HG02642 (cell line): ENCODE measurements at regions not wholly inside any gene's neighbourhood (a gene's known extent, or its start where the extent isn't known, plus 50 kb on each side); places are given as distances from the start of the nearest gene placed in this dataset.
A peak's percentile ranks its signal among the peaks of the same experiment; 100 is the strongest.
"Not testable (repeated sequence)": the region's sequence is repeated elsewhere in the genome, so short reads cannot be mapped to it uniquely, and the experiment has no call there.

Source experiments
- ATAC-seq: cut with Tn5 transposase; IDR thresholded peaks from one replicate; pipeline ENCODE4 v1.9.1; 2021; ENCODE audit warnings: mild to moderate bottlenecking; ENCODE audit not compliant: unreplicated experiment, poor library complexity

DNA sequence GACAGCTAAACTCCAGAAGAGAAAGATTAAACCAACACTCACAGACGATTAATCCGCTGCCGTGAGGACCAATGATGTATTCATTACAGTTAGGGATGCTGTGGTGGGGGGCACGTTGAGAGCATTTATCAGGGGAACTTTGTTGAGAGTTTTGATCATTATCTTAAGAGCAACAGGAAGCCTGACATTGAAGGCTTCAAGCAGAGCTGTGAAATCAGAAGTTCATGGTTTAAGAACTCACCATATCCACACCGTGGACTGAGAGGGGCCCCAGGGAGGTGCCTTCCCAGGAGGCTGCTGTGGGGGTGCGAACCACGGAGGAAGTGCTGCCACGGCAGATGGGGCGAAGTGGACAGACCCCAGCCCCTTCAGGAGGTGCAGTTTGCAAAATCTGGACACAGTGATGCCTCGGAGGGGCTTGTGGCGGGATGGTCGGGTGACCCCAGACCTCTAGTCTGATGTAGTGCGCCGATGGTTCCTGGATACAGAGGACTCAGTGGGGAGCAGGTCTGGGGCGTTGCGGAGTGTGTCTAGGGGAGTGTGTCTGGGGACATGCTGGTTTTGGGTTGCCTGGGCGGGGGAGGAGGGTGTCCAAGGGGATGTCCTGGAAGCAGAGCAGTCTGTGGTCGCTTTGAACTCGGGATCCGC is 73.0 kb downstream of the DIO3 start:
- ATAC-seq: no peak

DNA sequence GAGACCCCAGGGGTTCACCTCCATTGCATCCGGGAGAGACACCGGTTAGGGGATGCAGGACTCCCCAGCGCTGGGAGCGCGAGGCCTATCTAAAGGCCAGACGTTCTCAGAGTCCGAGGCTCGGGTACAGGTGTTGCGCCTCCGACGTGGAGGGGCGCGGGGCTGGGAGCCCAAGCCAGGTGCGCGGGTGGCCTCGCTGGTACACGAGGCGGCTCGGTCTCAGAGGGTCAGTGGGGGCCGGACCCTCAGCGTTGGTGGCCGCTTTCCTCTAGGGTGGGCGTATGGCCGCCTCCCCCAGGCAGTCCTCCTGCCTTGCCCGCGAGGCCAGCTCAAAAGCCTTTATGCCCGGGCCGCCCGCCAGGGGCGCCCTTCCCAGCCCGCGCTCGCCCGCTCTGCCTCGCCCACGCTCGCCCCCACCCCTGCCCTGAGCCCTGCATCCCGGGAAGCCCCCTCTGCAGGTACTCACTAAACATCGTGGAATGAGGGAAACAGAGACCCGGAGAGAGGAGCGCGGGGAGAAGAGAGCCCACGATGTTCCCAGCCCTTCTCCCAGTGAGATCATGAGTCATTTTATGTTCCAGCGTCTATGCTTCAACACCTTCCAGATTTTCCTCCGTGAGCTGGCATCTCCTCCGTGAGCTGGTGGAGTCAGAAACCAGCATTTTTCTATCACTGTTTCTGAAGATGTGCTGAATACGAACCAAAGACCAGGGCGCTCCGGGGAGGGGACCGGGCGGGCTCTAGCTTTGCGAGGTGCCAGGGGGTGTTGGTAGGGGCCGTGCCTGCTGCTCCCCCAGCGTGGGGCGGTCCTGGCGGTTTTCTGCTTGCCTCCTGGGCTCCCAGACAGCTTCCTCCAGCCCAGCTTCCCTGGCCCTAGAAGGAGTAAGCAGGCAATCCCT is 73.8 kb downstream of the DIO3 start:
- no peak for ATAC-seq

DNA sequence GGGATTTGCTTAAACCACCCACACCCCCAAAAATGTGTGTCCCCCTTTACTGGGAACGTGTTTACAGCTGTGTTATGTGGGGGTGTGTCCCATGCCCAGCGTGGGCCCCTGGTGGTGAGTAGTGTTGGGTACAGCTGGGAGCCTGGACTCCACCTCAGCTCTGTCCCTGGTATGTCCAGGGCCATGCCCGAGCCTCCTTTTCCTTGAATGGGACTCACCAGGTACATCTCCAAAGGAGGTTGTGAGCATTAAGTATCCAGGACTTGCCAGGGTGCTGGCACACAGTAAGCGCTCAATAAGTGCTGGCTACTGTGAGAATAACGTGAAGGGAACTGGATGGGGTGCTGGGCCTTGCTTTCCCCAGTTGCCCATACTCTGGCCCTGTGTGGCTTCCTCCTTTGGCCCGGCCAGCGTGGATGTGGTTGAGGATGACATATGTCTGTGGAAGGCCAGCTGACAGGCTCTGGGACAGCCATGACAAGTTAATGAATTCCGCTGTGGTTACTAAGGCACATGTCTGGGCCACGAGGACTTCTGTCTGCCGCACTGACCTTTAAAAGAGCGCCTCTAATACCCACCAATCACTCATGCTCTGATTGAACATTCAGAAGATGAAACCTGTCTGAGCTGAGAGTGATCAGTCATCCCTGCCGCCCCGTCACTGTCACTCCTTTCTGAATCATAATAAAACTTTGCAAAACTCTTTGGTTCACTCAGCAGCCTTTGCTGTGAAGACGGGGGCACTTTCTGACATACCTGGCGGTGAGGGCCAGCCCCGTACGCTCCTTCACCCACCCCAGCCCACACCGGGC is 74.7 kb downstream of the DIO3 start:
- ATAC-seq: peak; percentile 74

DNA sequence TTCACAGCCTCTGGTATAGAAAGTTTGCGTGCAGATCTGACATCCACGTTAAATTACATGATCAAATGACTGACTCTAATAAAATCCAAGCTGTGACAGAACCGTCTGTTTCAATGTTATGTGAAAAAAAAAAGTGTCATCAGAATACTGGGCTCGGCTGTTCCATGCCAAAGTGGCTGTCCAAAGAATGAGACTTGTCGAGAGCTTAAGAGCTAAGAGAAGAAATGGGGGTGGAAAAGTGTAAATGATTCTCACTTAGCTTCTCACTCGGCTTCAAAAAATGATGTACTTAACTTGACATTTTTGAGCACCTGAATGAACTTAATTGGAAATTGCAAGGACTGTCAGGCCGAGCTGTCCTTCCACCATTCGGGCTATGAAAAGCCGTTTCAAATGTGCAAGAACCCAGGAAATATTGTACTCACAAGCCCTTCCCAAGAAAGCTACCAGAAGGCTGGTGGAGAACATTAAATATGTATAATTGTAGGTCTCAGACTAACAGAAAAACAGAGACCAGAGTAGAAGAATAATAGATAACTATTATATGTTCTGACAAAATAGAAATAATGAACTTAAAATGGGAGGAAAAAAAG is 78.0 kb downstream of the DIO3 start:
- no peak for ATAC-seq

DNA sequence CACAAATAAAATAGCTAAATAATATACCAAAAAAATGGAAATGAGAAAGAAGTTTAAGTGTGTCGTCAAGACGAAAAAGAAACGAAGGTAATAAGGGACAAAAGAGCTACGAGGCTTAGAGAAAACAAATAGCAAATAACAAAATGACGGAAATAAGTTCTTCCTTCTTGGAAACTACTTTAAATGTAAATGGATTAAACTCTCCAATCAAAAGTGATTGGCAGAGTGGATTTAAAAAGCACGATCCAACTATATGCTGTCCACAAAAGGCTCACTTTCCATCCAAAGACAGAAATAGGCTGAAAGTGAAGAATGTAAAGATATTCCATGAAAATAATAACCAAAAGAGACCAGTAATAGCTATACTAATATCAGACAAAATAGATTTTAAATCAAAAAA is 82.4 kb downstream of the DIO3 start:
- ATAC-seq: no peak

DNA sequence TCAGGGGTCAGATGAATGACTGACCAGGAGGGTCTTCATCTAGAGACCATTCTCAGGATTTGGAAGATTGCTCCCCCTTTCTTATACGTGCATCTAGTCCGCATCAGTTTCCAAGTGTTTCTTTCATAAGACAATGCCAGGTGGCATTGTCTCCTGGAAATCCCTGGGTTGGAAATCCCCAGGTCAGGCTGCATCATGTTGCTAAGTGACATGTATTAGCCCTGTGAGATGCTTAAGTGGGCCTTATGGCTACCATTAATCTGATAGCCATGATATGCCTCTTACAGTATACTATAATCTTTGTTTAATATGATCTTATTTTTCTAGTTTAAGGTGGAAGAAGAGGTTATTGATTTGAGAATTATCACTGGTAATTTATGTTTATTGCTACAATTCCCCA is 92.8 kb downstream of the DIO3 start:
- ATAC-seq: no peak

DNA sequence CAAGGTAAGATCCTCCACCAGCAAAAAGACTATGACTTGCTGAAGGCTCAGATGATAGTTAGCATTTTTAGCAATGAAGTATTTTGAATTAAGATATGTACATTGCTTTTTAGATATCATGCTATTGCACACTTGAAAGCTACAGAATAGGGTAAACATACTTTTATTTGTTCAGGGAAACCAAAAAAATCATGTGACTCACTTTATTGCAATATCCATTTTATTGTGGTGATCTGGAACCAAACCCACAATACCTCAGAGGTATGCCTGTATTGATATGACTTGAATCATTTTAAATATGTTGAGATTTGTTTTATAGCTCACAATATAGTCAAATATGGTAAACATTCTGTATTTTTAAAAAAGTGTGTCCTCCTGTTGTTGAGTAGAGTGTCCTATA is 96.1 kb downstream of the DIO3 start:
- no peak for ATAC-seq

DNA sequence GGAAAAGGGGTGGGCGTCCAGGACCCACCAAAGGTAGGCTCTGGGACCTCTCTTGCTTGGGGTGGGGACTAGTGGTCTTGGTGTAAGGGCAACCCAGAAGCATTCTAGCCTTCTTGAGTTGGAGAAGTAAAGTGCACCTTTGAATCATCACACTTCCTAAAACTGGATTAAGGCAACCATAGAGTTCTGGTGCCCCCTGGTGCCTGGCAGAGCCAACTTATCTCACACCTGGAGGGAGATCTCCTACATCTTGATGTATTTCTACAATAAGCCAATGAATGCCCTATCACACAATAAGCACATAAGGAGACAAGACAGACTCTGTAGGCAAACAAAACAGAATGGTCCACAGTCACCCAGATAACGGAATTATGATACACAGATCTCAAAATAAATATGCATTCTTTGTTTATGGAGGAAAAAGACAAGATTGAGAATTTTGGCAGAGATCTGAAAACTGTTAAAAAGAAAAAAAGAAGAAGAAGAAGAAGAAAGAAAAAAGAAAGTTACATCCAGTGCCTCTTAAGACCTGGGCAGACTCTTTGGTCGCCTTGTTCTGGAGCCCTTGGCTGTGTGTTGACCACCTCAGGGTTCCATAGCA is 95.9 kb upstream of the PPP2R5C start:
- ATAC-seq: no peak

DNA sequence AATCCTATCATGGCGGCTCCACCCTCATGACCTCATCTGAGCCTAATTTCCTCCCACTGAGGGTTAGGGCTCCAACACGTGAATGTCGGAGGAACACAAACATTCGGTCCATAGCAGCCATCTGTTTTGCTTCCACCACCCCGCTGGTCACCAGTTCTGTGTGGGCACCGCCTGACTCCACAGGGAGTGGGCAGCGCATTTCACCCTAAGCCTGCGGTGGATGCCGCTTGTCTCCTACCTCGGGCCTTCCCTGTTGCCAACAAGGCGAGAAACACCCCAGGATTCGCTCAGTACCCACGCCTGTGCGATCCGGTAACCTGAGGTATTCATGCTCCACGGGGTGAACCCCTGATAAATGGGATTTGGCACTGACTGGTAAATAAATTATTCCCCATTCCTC is 95.2 kb upstream of the PPP2R5C start:
- ATAC-seq: no peak

DNA sequence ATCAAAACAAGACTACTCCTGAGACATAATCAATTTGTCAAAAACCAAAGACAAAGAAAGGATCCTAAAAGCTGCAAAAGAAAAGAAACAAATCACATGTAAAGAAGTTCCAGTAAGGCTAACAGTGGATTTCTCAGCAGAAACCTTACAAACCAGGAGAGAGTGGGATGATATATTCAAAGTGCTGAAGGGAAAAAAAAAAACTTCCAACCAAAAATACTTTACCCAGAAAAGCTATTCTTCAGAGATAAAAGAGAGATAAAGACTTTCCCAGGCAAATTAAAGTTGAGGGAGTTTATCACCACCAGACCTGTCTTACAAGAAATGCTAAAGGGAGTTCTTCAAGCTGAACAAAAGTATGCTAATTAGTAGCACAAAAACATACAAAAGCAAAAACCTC is 91.9 kb upstream of the PPP2R5C start:
- no peak for ATAC-seq

DNA sequence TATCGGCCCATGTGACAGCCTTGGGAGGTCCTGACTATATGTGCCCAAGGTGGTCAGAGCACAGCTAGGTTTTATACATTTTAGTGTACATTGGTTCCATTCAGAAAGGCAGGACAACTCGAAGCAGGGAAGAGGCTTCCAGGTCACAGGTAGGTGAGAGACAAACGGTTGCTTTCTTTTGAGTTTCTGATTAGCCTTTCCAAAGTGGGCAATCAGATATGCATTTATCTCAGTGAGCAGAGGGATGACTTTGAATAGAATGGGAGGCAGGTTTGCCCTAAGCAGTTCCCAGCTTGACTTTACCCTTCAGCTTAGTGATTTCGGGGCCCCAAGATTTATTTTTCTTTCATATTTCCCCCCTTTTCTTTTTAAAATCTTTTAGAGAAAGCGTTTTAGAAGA is 87.6 kb upstream of the PPP2R5C start:
- ATAC-seq: no peak

DNA sequence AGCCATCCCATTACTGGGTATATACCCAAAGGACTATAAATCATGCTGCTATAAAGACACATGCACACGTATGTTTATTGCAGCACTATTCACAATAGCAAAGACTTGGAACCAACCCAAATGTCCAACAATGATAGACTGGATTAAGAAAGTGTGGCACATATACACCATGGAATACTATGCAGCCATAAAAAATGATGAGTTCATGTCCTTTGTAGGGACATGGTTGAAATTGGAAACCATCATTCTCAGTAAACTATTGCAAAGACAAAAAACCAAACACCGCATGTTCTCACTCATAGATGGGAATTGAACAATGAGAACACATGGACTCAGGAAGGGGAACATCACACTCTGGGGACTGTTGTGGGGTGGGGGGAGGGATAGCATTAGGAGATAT is 85.7 kb upstream of the PPP2R5C start:
- ATAC-seq: not testable (repeated sequence)

DNA sequence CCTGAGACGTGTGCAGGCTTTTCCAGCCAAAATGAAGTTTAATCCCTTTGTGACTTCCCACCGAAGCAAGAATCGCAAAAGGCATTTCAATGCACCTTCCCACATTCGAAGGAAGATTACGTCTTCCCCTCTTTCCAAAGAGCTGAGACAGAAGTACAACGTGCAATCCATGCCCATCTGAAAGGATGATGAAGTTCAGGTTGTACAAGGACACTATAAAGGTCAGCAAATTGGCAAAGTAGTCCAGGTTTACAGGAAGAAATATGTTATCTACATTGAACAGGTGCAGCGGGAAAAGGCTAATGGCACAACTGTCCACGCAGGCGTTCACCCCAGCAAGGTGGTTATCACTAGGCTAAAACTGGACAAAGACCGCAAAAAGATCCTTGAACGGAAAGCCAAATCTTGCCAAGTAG is 83.6 kb upstream of the PPP2R5C start:
- ATAC-seq: not testable (repeated sequence)

DNA sequence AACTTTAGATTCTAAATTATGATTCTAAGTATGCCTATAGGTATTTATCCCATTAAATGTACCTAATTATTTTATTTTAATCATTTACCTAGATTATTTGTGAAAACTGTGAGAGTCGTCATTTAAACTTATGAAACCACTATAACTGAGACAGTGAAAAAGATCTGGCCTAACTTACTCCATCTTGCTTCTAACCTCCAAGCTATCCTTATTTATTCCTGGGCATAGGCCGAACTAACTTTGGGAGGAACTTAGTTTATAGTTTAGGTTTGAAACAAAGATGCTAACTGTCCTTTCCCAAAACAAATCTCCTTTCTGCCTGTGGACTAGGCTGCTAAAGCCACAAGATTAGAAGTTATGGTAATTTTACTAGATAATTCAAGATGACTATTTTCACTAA is 79.7 kb upstream of the PPP2R5C start:
- no peak for ATAC-seq

DNA sequence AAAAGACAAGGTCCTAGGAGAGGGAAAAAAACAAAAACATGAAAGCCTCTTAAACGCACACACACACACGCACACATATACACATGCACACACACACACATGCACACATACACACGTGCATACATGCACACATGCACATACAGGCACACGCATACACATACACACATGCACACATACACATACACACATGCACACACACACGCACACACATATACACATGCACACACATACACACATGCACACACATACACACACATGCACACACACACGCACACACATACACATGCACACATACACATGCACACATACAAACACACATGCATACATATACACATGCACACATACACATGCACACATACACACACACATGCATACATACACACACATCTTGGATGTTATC is 78.1 kb upstream of the PPP2R5C start:
- ATAC-seq: no peak

DNA sequence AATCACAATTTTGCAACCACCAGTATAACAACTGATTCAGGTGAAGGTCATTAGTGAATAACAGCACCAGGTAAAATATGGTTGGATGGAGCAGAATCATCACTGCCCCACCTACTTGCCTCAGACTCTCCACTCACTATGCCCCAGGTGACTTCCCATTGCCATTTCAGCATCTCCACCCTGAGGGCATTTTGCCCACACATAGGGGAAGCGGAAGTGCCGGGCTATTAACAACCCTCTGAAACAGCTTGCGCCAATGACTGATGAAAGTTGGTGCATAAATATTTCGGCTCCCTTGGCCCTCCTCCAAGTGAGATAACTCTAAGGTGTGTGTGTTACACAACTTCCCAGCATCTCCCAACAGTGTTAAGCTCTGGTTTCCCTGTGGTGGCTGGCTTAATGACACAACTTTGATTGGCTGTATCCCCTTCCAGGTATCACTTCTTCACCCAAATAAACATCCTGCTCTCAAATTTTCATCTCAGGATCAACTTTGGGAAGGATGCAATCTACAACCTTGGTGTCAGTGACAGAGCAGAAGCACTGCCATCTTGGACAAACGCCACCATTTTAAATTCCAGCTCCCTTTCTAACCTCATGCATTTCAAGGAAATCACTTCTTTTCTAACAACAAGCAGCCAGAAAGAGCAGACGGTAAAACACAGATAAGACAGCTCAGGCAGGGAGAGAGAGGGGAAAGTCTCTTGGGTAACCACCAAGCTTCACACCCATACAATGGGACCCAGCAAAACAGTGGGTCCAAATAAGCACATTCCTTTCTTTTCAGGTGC is 73.6 kb upstream of the PPP2R5C start:
- ATAC-seq: no peak

DNA sequence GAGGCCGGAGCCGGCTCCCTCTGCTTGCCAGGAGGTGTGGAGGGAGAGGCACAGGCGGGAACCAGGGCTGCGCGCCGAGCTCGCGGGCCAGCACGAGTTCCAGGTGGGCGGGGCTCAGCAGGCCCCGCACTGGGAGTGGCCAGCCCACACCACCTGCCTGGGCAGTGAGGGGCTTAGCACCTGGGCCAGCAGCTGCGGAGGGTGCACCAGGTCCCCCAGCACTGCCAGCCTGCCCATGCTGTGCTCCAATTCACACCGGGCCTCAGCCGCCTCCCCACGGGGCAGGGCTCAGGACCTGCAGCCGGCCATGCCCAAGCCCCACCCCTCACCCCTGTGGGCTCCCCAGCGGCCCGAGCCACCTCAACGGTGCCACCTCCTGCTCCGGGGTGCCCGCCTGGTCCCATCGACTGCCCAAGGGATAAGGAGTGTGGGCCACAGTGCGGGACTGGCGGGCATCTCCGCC is 72.4 kb upstream of the PPP2R5C start:
- ATAC-seq: no peak

DNA sequence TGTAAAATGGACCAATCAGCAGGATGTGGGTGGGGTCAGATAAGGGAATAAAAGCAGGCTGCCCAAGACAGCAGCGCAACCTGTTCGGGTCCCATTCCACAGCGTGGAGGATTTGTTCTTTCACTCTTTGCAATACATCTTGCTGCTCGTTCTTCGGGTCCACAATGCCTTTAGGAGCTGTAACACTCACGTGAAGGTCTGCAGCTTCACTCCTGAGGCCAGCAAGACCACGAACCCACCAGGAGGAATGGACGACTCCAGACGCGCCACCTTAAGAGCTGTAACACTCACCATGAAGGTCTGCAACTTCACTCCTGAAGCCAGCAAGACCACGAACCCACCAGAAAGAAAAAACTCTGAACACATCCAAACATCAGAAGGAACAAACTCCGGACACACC is 71.5 kb upstream of the PPP2R5C start:
- not testable (repeated sequence) for ATAC-seq

DNA sequence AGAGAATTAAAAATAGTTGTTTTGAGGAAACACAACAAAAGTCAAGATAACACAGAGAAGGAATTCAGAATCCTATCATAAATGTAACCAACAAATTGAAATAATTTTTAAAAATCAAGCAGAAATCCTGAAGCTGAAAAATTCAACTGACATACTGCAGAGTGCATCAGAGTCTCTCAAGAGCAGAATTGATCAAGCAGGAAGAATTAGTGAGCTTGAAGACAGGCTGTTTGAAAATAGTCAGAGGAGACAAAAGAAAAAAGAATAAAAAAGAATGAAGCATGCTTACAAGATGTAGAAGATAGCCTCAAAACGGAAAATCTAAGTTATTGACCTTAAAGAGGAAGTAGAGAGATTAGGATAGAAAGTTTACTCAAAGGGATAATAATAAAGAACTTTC is 65.8 kb upstream of the PPP2R5C start:
- ATAC-seq: no peak
